PC-9 (cell line): ENCODE measurements at regions not wholly inside any gene's neighbourhood (a gene's known extent, or its start where the extent isn't known, plus 50 kb on each side); places are given as distances from the start of the nearest gene placed in this dataset.

Source experiments
- BruUV-seq: library from RNA; stranded (reverse); fragments of 400-500 nt; replicated peaks from 2 replicates; lab custom pipeline; 2021; lab: Mats Ljungman, UMichigan
- CTCF ChIA-PET: fragments of 300-600 bp; sonication (Branson Sonifier 250); formaldehyde crosslinking; loops from one replicate; lab custom pipeline; 2022; ENCODE audit warnings: antibody characterized with exemption; lab: Charles Lee
- POLR2A ChIA-PET: fragments of 300-600 bp; sonication (Branson Sonifier 250); formaldehyde crosslinking; loops from one replicate; lab custom pipeline; 2022; ENCODE audit warnings: antibody characterized with exemption; ENCODE audit not compliant: unreplicated experiment; lab: Charles Lee
- DNase-seq, 2 experiments: peaks; one replicate each; pipeline versions ENCODE4 v3.0.0 to v3.0.0-alpha.2; 2015 to 2022; ENCODE audit warnings: mixed read lengths in 1 of 2
- H2AFZ ChIP-seq: fragments of 200-600 bp; sonication (generic); 2 replicates; pipeline ENCODE4 v1.8.1; 2017; ENCODE audit warnings: antibody characterized with exemption
- H3F3A ChIP-seq: fragments of 200-600 bp; sonication (generic); 2 replicates; pipeline ENCODE4 v1.8.1; 2017; ENCODE audit warnings: antibody characterized with exemption, mild to moderate bottlenecking, low read depth; ENCODE audit not compliant: insufficient read depth
- H3K27ac ChIP-seq: fragments of 200-600 bp; sonication (generic); 2 replicates; pipeline ENCODE4 v1.6.1; 2016; ENCODE audit warnings: mixed run types
- H3K27me3 ChIP-seq: fragments of 200-600 bp; sonication (generic); 2 replicates; pipeline ENCODE4 v1.6.1; 2016; ENCODE audit warnings: low read depth, mixed run types; ENCODE audit not compliant: insufficient read depth
- H3K36me3 ChIP-seq: fragments of 200-600 bp; sonication (generic); 2 replicates; pipeline ENCODE4 v1.6.1; 2016; ENCODE audit warnings: low read depth, mixed run types
- H3K4me1 ChIP-seq: fragments of 200-600 bp; sonication (generic); replicated peaks from 2 replicates; pipeline ENCODE4 v1.6.1; 2016; ENCODE audit warnings: mixed run types; ENCODE audit not compliant: insufficient read depth
- H3K4me2 ChIP-seq: fragments of 200-600 bp; sonication (generic); 2 replicates; pipeline ENCODE4 v1.6.1; 2017; ENCODE audit warnings: mixed run types
- H3K4me3 ChIP-seq: fragments of 200-600 bp; sonication (generic); 2 replicates; pipeline ENCODE4 v1.6.1; 2016; ENCODE audit warnings: mixed run types
- H3K79me2 ChIP-seq: fragments of 200-600 bp; sonication (generic); 2 replicates; pipeline ENCODE4 v1.6.1; 2017; ENCODE audit warnings: low read depth, mixed run types
- H3K9me2 ChIP-seq: fragments of 200-600 bp; sonication (generic); 2 replicates; pipeline ENCODE4 v1.8.1; 2017; ENCODE audit warnings: mild to moderate bottlenecking; ENCODE audit not compliant: insufficient read depth
- H3K9me3 ChIP-seq: fragments of 200-600 bp; sonication (generic); 2 replicates; pipeline ENCODE4 v1.8.1; 2016; ENCODE audit warnings: low read depth; ENCODE audit not compliant: insufficient read depth
- H4K20me1 ChIP-seq: fragments of 200-600 bp; sonication (generic); 2 replicates; pipeline ENCODE4 v1.8.1; 2017; ENCODE audit not compliant: insufficient read depth
- EZH2 ChIP-seq: fragments of 200-600 bp; sonication (generic); IDR thresholded peaks from 2 replicates; pipeline ENCODE4 v1.8.0; 2017; ENCODE audit warnings: antibody characterized with exemption, low read depth
- intact Hi-C: fragments of 100-400 bp; cut with micrococcal nuclease; formaldehyde crosslinking; loops from one replicate; pipeline ENCODE4 v1.10.0; 2022; ENCODE audit not compliant: unreplicated experiment
- TF ChIP-seq, protein P1 (sequence below): fragments of 200-600 bp; sonication (generic); conservative IDR thresholded peaks from 2 replicates; pipeline ENCODE4 v1.6.1; 2017; ENCODE audit warnings: mixed run types, antibody characterized with exemption, mild to moderate bottlenecking, moderate library complexity

GRCh38 chr5:68953875-68954617 is 139.8 kb upstream of the SLC30A5 start:
- Histone ChIP-seq H3K36me3 (no peaks in the 10 kb centered on the region), H3K9me3 (no peaks in the 10 kb centered on the region), H3K27me3 (no peaks in the 10 kb centered on the region), H2AFZ (no peak overlapping the region), H3K4me2 (no peak overlapping the region), H3K9me2 (no peaks in the 10 kb centered on the region), H4K20me1 (no peaks in the 10 kb centered on the region), H3F3A (no peaks in the 10 kb centered on the region), H3K4me1 (no peaks in the 10 kb centered on the region), H3K4me3 (no peak overlapping the region), H3K79me2 (no peaks in the 10 kb centered on the region), H3K27ac (no peak overlapping the region)
- CTCF ChIA-PET: no interaction called here
- TF ChIP-seq, protein P1, sequence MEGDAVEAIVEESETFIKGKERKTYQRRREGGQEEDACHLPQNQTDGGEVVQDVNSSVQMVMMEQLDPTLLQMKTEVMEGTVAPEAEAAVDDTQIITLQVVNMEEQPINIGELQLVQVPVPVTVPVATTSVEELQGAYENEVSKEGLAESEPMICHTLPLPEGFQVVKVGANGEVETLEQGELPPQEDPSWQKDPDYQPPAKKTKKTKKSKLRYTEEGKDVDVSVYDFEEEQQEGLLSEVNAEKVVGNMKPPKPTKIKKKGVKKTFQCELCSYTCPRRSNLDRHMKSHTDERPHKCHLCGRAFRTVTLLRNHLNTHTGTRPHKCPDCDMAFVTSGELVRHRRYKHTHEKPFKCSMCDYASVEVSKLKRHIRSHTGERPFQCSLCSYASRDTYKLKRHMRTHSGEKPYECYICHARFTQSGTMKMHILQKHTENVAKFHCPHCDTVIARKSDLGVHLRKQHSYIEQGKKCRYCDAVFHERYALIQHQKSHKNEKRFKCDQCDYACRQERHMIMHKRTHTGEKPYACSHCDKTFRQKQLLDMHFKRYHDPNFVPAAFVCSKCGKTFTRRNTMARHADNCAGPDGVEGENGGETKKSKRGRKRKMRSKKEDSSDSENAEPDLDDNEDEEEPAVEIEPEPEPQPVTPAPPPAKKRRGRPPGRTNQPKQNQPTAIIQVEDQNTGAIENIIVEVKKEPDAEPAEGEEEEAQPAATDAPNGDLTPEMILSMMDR: no peak
- TF ChIP-seq EZH2: no peak
- POLR2A ChIA-PET: no interaction called here
- no peak for DNase-seq
- no TSS peak for BruUV-seq
- intact Hi-C loops: no loop called here

DNA sequence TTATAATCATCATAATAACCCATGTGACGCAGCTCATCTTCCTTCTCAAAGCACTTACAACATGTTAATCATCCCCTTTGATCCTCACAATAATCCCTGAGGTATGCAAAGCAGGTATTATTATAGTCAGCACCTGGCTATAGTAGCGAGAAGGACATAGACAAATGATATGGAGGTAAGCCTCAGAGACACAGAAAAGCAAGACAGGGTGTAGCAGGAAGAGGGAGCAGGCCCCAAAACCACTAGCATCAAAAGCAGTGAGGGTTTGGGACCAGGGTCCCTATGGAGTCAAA is 139.2 kb upstream of the SLC30A5 start:
- POLR2A ChIA-PET: no interaction called here
- Histone ChIP-seq H3K27ac (no peak overlapping the region), H3K4me2 (no peak overlapping the region), H3K9me2 (no peaks in the 10 kb centered on the region), H3K4me3 (no peak overlapping the region), H2AFZ (no peak overlapping the region), H3K9me3 (no peaks in the 10 kb centered on the region), H4K20me1 (no peaks in the 10 kb centered on the region), H3K36me3 (no peaks in the 10 kb centered on the region), H3F3A (no peaks in the 10 kb centered on the region), H3K4me1 (no peaks in the 10 kb centered on the region), H3K79me2 (no peaks in the 10 kb centered on the region), H3K27me3 (no peaks in the 10 kb centered on the region)
- CTCF ChIA-PET: no interaction called here
- TF ChIP-seq, protein P1: no peak
- TF ChIP-seq EZH2: no peak
- intact Hi-C loops: no loop called here
- BruUV-seq: no TSS peak
- no peak for DNase-seq

GRCh38 chr5:68957591-68957990 is 136.2 kb upstream of the SLC30A5 start:
- Histone ChIP-seq H3K9me2 (no peaks in the 10 kb centered on the region), H3K9me3 (no peaks in the 10 kb centered on the region), H3K36me3 (no peaks in the 10 kb centered on the region), H2AFZ (no peak overlapping the region), H3K4me3 (no peak overlapping the region), H4K20me1 (no peaks in the 10 kb centered on the region), H3K79me2 (no peaks in the 10 kb centered on the region), H3K27me3 (no peaks in the 10 kb centered on the region), H3F3A (no peaks in the 10 kb centered on the region), H3K4me2 (no peak overlapping the region), H3K27ac (no peak overlapping the region), H3K4me1 (no peaks in the 10 kb centered on the region)
- CTCF ChIA-PET: no interaction called here
- BruUV-seq: no TSS peak
- no peak for TF ChIP-seq EZH2
- TF ChIP-seq, protein P1: no peak
- intact Hi-C loops: no loop called here
- DNase-seq: no peak
- POLR2A ChIA-PET: no interaction called here
